ENCODE measurements at regions not wholly inside any gene's neighbourhood (a gene's known extent, or its start where the extent isn't known, plus 50 kb on each side); places are given as distances from the start of the nearest gene placed in this dataset.

DNA sequence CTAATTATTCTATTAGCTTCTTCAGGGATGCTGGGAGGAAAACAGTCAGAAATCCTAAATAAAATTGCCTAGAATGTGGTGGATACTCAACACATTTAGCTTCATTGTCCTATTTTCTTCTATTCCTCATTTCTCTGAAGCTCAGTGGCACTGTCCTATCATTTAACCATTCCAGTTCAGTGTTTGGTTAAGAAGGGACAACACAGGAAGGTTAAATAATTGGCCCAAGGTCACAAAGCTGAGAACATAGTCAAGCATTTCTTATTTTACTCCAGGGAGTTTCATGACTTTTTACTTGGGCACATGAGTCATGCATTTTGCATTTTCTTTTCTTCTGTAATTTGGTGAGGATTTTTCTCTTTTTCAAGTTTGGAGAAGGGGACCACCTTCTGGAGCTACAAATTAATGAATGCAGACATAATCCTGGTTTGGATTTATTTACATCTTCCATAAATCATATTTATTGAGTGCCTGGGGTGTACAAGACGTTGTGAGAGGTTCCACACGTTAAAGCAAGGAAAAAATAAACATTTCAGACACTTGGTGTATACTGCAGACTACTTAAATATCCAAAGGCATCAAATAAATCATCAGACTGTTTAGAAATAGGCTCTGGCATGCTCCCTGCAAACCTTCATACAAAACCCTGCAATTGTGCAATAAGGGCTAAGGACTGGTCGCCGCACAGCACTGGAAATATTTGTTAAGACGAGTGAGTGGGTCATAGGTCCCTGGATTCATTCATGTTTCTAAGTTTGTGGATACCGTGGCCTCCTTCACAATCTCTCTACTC lies 263.9 kb downstream of the MAF start:
- no peak for ATAC-seq
- Mint-ChIP-seq H3K9me3 (no peaks in the 10 kb centered on the region), H3K27me3 (peaks cover 0 to 9% of the 10 kb centered on the region in 2 donors), H3K4me3 (no peak overlapping the region), H3K36me3 (no peaks in the 10 kb centered on the region), H3K4me1 (ENCODE audit: low read depth in 2 of 2) (peaks cover 0 to 3% of the 10 kb centered on the region in 2 donors), H3K27ac (no peak overlapping the region)
- DNase-seq (ENCODE audit: low spot score), result no peak

DNA sequence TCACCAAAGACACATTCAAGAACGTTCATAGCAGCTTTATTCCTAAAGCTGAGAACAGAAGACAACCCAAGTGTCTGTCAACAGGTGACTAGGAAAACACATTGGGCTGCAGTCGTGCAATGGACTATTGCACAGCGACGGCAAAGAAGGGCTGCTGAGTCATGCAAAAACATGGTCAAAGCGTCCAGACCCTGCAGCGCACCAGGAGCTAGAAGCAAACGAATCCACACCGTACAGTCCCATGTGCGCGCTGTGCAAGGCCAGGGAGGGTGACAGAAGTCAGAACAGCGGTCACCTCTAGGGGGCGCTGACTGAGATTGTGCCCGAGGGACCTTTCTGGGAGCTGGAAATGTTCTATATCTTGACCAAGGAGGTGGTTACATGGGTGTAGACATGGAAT lies 266.4 kb downstream of the MAF start:
- Mint-ChIP-seq H3K27ac (no peak overlapping the region), H3K4me1 (ENCODE audit: low read depth in 2 of 2) (peaks cover 3 to 4% of the 10 kb centered on the region in 2 donors), H3K36me3 (no peaks in the 10 kb centered on the region), H3K4me3 (no peak overlapping the region), H3K27me3 (peaks cover 4 to 12% of the 10 kb centered on the region in 2 donors), H3K9me3 (no peaks in the 10 kb centered on the region)
- no peak for ATAC-seq
- DNase-seq (ENCODE audit: low spot score), result no peak

- H3K27ac Mint-ChIP-seq, result no peak overlapping the region
- H3K4me3 Mint-ChIP-seq, result no peak overlapping the region
- peaks cover 8% of the 10 kb centered on the region in 2 donors for H3K4me1 Mint-ChIP-seq (ENCODE audit: low read depth in 2 of 2)
- ATAC-seq (no peak), DNase-seq (ENCODE audit: low spot score) (no peak)
- peaks cover 15 to 19% of the 10 kb centered on the region in 2 donors for H3K27me3 Mint-ChIP-seq
- H3K36me3 Mint-ChIP-seq, result no peaks in the 10 kb centered on the region
- H3K9me3 Mint-ChIP-seq, result no peaks in the 10 kb centered on the region
Measured at GRCh38 chr16:79331066-79331465, 269.5 kb downstream of the MAF start.

GRCh38 chr16:79329967-79330366 lies 270.6 kb downstream of the MAF start:
- no peaks in the 10 kb centered on the region for H3K36me3 Mint-ChIP-seq
- no peak overlapping the region for H3K4me3 Mint-ChIP-seq
- no peak for DNase-seq (ENCODE audit: low spot score)
- no peak overlapping the region for H3K27ac Mint-ChIP-seq
- no peak for ATAC-seq
- peaks cover 8% of the 10 kb centered on the region in 2 donors for H3K4me1 Mint-ChIP-seq (ENCODE audit: low read depth in 2 of 2)
- H3K27me3 Mint-ChIP-seq, result peaks cover 22 to 27% of the 10 kb centered on the region in 2 donors
- no peaks in the 10 kb centered on the region for H3K9me3 Mint-ChIP-seq

DNA sequence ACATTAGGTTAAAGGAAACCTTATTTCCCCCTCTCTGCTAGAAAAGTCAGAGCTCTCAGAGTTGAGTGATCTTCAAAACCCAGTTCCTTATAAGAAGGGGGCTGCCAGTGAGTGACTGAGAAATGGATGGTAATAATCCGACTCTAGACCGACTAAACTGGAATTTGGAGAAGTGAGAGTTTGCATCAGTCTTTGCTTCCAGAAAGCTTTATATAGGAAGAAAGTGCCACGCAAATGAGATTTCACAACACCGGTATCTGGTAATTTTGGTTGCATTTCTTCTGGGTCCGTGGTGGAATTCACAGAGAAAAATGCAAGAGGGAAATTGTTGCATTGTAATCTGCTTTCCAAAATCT lies 271.4 kb downstream of the MAF start:
- H3K36me3 Mint-ChIP-seq, result no peaks in the 10 kb centered on the region
- peaks cover 4 to 8% of the 10 kb centered on the region in 2 donors for H3K4me1 Mint-ChIP-seq (ENCODE audit: low read depth in 2 of 2)
- no peak overlapping the region for H3K27ac Mint-ChIP-seq
- H3K4me3 Mint-ChIP-seq, result no peak overlapping the region
- DNase-seq (ENCODE audit: low spot score) (no peak), ATAC-seq (no peak)
- H3K9me3 Mint-ChIP-seq, result no peaks in the 10 kb centered on the region
- H3K27me3 Mint-ChIP-seq, result peaks cover 23 to 29% of the 10 kb centered on the region in 2 donors

DNA sequence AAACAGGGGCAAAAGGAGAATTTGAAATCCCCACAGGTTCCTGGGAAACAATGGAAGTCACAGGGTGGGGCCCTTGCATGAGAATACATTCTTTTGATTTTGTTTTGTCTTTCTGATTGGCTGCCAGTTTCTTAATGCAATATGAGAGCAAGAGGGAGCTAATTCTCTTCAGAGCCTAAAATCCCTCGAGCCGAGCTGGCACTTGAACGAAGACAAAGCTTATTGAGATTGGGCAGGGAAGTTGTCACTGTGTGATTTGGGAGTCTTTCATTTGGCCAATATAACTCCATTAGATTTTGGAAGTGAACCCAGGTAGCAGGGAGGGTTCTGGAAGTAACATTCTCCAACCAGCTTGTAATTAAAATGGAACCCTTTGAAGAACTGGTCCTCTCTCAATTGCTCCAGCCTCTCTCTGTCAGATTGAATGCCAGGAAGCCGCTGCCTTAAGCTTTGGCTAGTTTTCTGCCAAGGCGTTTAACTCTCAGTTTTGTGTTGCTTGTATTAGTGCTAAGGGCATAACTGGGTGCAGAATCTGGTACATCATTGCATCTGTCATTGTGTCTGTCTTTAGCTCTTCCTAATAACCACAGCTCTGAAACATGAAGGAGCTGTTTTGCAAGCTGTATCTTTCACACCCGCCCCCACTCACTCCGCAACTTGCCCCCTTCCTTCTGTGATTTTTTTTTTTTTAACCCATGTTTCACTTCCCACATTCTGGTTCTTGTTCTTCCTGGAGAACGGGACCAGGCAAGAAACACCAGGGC lies 272.0 kb downstream of the MAF start:
- no peak for DNase-seq (ENCODE audit: low spot score)
- ATAC-seq, result no peak
- H3K4me1 Mint-ChIP-seq (ENCODE audit: low read depth in 2 of 2), result peaks cover 4 to 8% of the 10 kb centered on the region in 2 donors
- no peak overlapping the region for H3K27ac Mint-ChIP-seq
- no peaks in the 10 kb centered on the region for H3K36me3 Mint-ChIP-seq
- no peak overlapping the region for H3K4me3 Mint-ChIP-seq
- peaks cover 26 to 29% of the 10 kb centered on the region in 2 donors for H3K27me3 Mint-ChIP-seq
- no peaks in the 10 kb centered on the region for H3K9me3 Mint-ChIP-seq

- DNase-seq (ENCODE audit: low spot score) (no peak), ATAC-seq (no peak)
- Mint-ChIP-seq H3K27ac (no peak overlapping the region), H3K36me3 (no peaks in the 10 kb centered on the region), H3K4me3 (no peak overlapping the region), H3K4me1 (ENCODE audit: low read depth in 2 of 2) (peaks cover 4 to 8% of the 10 kb centered on the region in 2 donors), H3K9me3 (no peaks in the 10 kb centered on the region), H3K27me3 (peaks cover 32% of the 10 kb centered on the region in 2 donors)
Measured at GRCh38 chr16:79327836-79328235, 272.7 kb downstream of the MAF start.

GRCh38 chr16:79326549-79326948 lies 274.0 kb downstream of the MAF start:
- H3K4me3 Mint-ChIP-seq, result no peak overlapping the region
- H3K27ac Mint-ChIP-seq, result no peak overlapping the region
- H3K9me3 Mint-ChIP-seq, result no peaks in the 10 kb centered on the region
- ATAC-seq, result no peak
- H3K27me3 Mint-ChIP-seq, result peaks cover 32 to 37% of the 10 kb centered on the region in 2 donors
- no peaks in the 10 kb centered on the region for H3K36me3 Mint-ChIP-seq
- no peak for DNase-seq (ENCODE audit: low spot score)
- peaks cover 4 to 8% of the 10 kb centered on the region in 2 donors for H3K4me1 Mint-ChIP-seq (ENCODE audit: low read depth in 2 of 2)

DNA sequence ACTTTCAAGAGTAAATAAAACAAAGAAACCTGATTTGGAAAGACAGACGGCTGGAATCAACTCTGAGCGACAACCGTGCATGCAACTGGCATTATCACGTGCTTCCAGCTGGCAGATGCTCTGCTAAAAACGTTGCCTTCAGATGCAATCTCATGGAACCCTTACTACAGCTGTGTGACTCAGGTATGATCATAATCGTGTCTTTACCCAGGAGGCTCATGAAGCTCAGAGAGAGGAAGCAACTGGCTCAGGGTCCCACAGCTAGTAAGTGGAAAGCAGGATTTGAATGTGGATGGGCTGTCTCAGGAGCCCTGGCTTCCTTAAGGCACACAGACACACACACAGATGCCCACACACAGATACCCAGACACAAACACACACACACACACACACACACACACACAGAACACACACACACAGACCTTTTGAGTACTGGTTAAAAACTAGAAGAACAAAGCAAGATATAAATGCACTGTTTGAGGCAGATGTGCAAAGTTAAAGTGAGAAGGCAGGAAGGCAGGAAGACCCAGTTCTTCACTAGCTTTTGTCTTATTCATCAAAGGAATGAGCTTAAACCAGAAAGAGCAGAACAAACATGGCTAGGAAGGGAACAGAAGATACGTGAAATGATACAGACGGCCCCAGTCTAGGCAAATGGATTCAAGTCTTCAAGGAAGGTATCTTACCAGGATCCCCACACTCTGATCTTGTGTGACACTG lies 275.2 kb downstream of the MAF start:
- H3K4me1 Mint-ChIP-seq (ENCODE audit: low read depth in 2 of 2), result peaks cover 4 to 8% of the 10 kb centered on the region in 2 donors
- no peak overlapping the region for H3K4me3 Mint-ChIP-seq
- H3K9me3 Mint-ChIP-seq, result no peaks in the 10 kb centered on the region
- H3K27ac Mint-ChIP-seq, result no peak overlapping the region
- ATAC-seq (no peak), DNase-seq (ENCODE audit: low spot score) (no peak)
- no peaks in the 10 kb centered on the region for H3K36me3 Mint-ChIP-seq
- peaks cover 39 to 40% of the 10 kb centered on the region in 2 donors for H3K27me3 Mint-ChIP-seq

- H3K9me3 Mint-ChIP-seq, result no peaks in the 10 kb centered on the region
- H3K36me3 Mint-ChIP-seq, result no peaks in the 10 kb centered on the region
- peaks cover 0 to 14% of the 10 kb centered on the region in 2 donors for H3K4me1 Mint-ChIP-seq (ENCODE audit: low read depth in 2 of 2)
- DNase-seq (ENCODE audit: low spot score) (no peak), ATAC-seq (no peak)
- H3K27ac Mint-ChIP-seq, result no peak overlapping the region
- no peak overlapping the region for H3K4me3 Mint-ChIP-seq
- peaks cover 47 to 59% of the 10 kb centered on the region in 2 donors for H3K27me3 Mint-ChIP-seq
Measured at GRCh38 chr16:79320956-79321355, 279.6 kb downstream of the MAF start.

DNA sequence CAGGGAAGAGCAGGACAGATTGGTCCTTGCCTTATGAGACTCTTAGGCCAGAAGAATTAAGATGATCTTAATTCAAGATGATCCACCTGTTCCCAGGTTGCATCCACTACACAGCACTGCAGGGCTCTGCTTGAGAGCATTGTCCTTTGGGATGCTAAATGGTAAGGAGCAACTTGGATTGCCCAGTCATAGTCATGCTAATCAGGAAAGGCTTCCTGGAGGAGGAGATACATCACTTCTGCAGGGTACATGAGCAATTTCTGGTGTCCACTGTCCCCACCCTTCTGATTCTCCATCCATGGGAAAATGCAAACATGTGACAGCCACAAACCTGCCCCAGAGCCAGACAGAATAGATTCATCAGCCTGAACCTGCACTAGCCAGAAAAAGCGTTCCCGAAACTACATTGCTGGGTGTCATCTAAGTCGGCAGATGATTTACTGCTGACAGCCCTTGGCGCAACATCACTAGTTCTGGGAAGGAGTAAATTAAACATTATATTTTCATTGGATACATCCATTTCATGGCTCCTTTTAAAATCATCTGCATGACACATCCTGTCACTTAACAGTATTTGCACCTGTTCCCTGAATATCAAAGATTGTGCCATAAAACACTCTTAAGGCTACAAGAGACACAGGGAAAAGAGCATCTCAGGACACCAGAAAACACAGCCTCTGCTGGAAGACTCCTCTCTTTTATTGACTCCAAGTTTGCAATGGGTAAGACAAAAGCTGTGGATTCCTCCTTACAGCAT lies 282.2 kb downstream of the MAF start:
- Mint-ChIP-seq H3K27ac (peak overlapping the region in 1 of 2 donors; percentile 51), H3K27me3 (peaks cover 39 to 46% of the 10 kb centered on the region in 2 donors), H3K4me3 (no peak overlapping the region), H3K9me3 (no peaks in the 10 kb centered on the region), H3K4me1 (ENCODE audit: low read depth in 2 of 2) (peaks cover 0 to 19% of the 10 kb centered on the region in 2 donors), H3K36me3 (no peaks in the 10 kb centered on the region)
- no peak for ATAC-seq
- DNase-seq (ENCODE audit: low spot score), result no peak

GRCh38 chr16:79317521-79317920 lies 283.0 kb downstream of the MAF start:
- Mint-ChIP-seq H3K36me3 (no peaks in the 10 kb centered on the region), H3K9me3 (no peaks in the 10 kb centered on the region), H3K27ac (peak overlapping the region in 1 of 2 donors; percentile 51), H3K27me3 (peaks cover 35 to 45% of the 10 kb centered on the region in 2 donors), H3K4me3 (peak overlapping the region; percentile 47), H3K4me1 (ENCODE audit: low read depth in 2 of 2) (peaks cover 0 to 19% of the 10 kb centered on the region in 2 donors)
- DNase-seq (ENCODE audit: low spot score) (no peak), ATAC-seq (no peak)

DNA sequence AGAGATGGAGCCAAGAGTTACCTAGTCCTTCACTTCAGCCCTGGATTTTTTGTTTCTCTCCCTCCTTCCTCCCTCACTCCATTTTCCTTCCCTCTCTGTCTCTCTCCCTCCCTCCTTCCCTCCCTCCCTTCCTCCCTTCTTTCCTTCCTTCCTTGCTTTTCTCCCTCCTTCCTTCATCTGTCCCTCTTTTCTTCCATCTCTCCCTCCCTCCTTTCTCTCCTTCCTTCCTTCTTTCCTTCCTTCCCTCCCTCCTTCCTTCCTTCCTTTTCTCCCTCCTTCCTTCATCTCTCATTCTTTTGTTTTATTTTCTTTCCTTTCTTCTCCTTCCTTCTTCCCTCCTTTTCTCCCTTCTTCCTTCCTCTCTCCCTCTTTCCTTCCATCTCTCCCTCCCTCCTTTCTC lies 283.5 kb downstream of the MAF start:
- DNase-seq (ENCODE audit: low spot score) (no peak), ATAC-seq (no peak)
- Mint-ChIP-seq H3K4me1 (ENCODE audit: low read depth in 2 of 2) (peaks cover 0 to 19% of the 10 kb centered on the region in 2 donors), H3K4me3 (peak overlapping the region; percentile 47), H3K27ac (peak overlapping the region in 1 of 2 donors; percentile 51), H3K27me3 (peaks cover 34 to 50% of the 10 kb centered on the region in 2 donors), H3K36me3 (no peaks in the 10 kb centered on the region), H3K9me3 (no peaks in the 10 kb centered on the region)

Measured in natural killer cell treated with Interleukin-12 subunit alpha and Interleukin-12 subunit beta and Interleukin-15 and Interleukin-18, amount 100 ng/mL, for 72 hours (primary cell).